HG03521 (cell line): ENCODE measurements at regions not wholly inside any gene's neighbourhood (a gene's known extent, or its start where the extent isn't known, plus 50 kb on each side); places are given as distances from the start of the nearest gene placed in this dataset.
A peak's percentile ranks its signal among the peaks of the same experiment; 100 is the strongest.

Experiments
- ATAC-seq: cut with Tn5 transposase; IDR thresholded peaks from one replicate; pipeline ENCODE4 v1.9.1; 2021; ENCODE audit warnings: mild to moderate bottlenecking, moderate library complexity; ENCODE audit not compliant: unreplicated experiment

DNA sequence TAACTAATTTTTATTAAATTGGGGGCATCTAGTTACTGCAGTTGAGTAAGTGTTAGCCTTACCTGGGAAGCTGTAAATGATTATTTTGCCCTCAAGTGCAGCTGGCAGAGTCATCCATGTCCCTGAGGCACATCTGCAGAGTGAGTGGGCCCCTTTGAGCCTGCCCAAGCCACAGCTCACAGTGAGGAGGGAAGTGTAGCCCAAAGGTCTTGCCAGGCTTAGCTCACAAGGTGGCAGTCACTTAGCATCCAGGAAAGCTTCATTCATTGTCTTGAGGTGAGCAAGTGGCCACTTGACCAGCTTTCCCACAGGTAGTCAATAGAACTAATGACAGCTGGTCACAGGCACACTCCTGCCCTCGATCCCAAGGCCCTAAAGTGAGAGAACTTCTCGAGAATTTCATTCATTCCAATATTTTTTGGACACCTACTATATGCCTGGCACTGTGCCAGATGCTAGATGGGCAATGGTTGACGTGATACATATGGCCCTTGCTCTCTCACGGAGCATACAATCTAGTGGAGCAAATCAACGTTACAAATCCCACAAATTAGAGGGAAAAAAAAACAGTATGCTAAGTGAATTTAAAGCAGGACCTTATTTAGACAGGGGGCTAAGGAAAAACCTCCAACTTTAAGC, 163.3 kb upstream of the IL12A start:
- no peak for ATAC-seq

DNA sequence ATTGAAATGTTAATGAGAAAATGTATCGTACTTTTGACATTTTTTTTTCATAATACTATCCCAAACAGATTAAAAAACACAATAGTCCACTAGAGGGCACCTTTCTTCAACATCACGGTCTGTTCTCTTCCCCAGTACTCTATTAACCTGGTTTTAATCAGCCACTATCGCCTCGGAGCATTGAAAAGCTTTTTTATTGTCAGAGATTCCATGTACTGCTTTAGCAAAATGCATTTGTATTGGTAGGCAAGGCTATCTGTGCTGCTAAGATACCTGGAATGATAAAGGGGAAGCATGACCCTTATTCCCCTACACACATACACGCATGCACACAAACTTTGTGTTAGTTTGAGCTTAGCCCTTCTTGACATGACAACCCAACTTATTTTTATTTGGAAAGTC, 160.1 kb upstream of the IL12A start:
- peak; percentile 32 for ATAC-seq

DNA sequence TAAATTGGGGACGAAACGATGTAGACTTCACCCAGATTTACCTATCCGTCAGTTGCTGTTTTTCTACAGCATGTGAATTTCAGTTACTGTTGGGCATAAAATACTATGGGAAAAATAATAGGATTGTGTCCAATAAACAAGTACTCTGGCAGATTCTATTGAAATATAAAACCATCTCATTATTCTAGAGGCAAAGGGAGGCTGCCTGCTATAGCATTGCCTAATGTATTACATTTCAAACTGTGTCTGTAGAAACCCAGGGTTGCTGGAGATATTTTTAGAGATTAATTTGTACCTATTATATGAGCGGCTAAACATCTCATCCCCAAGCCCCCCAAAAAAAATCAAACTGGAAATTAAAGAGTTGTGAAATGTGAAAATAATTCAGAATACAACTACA, 159.6 kb upstream of the IL12A start:
- ATAC-seq, result no peak

DNA sequence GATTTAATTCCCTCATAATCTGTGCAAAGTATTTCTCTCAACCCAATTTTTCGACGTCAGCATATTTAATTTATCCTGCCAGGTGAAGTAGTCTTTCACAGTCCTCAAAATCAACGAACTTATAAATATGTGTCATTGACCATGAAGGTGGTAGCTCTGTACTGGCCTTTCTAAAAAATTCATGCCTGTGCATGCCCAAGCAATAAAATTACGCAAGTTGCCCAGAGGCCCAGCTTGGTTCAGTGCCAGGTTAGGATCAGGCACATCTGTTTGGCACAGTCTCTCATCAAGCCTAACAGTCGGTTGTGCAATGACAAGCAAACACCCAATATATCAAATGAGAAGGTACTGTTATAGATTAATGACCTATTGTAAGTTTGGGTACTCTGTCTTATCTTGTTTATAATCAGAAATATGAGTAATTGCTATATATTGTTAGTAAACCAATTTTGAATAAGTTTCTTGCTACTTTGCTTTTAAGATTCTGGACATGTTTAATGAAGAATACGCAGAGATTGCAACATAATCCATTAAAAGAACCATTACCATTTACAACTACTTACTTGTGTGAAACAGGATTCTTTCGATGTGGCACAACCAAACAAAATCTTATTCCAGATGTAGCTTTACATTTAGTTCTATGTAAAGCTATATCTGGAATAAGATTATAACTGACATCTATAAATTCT, 159.0 kb upstream of the IL12A start:
- no peak for ATAC-seq

DNA sequence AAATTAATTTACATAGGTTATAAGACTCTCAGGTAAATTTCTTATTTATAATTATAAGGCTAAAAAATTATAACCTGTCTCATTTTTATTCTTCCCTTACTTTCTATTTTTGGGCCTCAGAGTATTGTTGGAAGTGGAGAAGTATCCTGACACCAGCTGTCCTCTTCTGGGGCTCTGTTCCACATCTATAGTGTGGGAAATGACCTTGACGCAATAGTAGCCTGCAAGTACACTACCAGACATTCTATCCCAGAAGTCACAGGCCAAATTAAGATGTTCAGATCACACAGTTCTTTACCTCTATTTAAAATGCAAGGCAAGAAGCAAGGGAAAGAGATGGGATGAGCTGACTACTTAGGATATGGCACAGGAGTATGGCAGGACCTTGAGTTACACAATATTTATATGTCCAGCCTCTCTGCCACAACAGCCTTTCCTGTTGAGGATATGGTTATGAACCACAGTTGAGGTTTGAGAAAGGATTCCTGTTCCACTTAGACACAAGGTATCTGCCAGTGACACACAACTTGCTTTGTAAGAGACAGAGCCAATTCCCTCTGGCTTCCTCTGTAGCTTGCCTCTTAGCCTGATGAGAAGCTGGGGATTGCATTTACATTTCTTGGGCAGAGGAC, 158.0 kb upstream of the IL12A start:
- no peak for ATAC-seq

DNA sequence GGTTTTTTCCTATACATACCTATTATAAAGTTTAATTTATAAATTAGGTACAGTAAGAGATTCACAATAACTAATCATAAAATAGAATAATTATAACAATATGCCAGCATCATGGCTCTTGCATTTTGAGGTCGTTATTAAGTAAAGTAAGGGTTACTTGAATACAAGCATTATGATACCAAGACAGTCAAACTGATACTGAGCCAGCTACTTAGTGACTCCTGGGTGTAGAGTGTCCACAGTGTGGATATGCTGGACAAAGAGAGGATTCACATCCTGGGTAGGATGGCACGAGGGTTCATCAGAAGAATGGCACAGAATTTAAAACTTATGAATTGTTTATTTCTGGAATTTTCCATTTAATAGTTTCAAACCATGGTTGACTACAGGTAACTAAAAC, 157.2 kb upstream of the IL12A start:
- no peak for ATAC-seq

DNA sequence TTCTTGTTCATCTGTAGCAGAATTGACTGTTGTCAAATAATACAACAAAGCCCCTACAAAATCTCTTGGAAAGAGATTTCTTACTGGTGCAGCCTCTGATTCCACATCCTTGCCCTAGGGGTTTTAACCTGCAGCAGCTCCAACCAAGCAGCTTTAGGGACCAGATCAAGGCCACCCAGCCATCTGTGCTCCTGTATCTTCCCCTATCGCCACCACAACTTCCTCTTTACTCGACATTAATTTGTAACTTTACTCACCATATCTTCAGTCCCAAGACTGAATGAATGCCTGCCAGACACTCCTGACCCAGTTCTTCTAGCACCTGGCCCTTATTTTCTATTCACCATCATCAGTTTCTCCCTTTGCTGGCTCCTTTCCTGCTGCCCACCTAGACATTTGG, 156.6 kb upstream of the IL12A start:
- ATAC-seq, result peak; percentile 89

DNA sequence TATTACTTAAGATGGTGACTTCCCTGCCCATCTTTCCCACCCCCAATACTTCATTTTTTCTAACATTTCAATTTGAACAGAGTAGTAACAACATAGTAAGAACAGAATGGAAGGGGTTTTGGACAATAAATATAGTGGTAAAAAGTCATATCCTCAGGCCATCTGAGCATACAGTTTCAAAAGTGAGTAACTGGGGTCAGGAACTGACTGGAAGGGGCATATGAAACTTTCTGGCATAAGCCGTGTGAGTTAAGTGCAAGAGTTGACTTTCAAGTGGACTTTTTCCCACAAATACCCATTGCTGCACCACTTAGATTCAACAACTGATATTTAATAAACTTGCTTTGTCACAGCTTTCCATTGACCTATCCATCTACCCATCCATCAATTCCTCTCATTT, 153.5 kb upstream of the IL12A start:
- ATAC-seq, result no peak

DNA sequence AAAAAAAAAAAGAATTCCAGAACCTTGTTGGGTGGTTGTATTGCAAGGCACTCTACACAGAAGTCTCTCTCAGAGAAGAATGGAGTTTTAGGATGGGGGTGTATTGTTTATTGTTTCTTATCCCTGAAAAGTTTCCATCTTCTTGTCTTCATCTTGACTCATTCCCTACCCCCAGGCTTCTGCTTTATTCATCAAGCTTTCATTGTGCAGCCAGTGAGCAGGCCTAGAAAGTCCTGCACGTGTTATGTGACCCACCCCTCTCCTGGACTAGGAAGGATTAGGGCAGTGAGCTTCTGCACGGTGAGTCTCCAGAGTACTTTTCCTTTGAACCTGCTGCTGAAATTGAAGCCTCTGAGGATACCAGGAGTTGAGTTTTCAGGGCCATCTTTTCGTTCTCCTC, 150.9 kb upstream of the IL12A start:
- no peak for ATAC-seq

DNA sequence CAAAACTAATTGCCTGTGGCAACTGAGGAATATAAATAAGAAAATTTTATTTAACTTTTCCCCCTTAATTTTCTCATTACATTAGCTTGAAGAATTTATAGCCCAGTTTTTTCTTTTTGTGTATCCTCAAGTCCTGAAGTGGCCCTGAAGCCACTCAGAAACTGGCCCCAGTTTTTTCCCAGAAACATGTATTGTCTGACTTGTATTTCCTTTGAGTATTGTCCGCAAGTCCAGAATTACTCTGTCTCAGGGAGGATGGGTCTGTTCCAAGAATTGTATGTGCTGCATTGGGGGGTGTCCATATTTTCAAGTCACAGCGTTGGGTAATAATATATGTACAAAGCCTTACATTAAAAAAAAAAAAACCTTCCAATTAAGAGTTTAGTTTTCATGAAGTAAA, 149.7 kb upstream of the IL12A start:
- no peak for ATAC-seq

DNA sequence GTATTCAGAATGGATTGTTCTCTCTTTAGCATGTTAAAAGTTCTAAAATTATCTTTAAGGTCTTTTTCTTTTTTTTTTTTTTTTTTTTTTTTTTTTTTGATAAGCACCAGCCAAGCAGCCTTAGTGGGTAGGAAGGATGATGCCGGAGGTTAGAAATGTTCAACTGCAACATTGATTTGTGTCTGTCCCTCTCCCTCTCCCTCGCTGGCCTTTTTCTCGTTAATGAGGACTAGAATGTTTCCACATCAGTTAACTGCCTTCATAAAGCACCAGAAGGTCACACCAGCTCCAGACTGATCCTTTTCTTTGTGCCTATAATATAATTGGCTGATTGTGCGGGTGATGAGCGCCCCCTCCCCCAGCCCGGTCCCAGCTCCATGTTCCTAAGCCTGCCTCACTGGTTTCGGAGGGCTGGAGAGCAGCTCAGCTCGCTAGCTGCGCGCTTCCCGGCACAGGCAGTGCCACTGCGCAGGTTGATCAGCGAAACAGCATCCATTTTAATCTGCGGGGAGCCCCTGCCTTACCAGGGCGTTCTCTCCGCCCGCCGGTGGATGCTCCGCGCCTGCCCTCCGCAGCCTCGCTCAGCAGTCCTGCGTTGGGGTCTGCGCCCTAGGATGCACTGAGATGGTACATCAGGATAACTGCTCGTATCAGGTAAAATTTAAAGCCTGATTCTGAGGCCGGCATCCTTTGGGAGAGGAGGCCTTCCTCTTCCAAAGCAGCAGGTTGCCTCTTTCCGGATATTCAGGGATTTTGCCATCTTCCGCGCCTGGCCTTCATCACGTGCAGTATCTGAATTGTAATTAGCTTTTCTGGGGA, 148.9 kb upstream of the IL12A start, which contains the start of gene SCHIP1:
Gene SCHIP1 (plus strand): TSS at position 301 of the 819 bp plus-strand sequence.
- no peak for ATAC-seq

DNA sequence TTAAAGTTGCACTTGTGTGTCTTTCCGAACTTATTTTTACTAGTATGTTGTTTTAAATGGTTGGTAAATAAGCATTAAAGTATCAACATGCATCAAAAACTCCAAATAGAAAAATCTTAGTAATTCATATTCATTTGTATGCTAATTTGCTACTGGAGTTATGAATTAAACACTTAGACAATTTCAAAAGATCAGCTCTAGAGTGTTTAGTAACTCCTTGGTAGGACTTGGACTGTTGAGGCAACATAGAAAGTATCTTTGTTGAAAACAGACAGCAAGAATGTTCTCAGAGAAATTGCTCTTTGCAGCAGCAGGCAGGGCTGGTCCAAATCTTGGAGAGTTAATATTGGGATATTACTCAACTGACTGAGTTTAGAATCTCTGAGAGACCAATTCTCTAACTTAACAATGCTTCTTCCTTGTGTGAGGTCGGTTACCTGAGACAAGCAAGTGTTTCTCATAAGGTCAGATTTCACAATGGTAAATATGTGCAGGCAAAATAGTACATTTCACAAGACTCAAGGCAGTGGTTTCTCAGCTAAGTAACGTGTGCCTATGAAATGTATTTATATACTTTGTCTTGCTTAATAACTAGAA, 147.8 kb upstream of the IL12A start:
- no peak for ATAC-seq

DNA sequence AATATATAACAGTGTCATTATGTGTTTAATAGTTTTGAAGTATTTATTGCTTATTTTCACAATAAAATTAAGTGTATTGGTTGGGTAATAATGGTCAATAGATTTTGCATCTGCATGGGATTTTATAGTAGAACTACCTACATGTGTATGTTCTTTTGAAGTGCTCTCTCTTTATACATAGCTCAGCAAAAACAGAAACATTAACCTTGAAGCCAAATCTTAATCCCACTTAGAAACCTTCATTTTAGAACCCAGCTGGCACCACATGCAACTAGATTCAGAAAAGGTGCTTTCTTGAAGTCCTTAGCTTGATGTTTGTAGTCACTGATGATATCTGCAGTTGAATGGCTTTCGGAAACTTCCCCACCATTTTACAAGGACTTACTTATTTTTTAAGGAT, 146.9 kb upstream of the IL12A start:
- ATAC-seq, result no peak

DNA sequence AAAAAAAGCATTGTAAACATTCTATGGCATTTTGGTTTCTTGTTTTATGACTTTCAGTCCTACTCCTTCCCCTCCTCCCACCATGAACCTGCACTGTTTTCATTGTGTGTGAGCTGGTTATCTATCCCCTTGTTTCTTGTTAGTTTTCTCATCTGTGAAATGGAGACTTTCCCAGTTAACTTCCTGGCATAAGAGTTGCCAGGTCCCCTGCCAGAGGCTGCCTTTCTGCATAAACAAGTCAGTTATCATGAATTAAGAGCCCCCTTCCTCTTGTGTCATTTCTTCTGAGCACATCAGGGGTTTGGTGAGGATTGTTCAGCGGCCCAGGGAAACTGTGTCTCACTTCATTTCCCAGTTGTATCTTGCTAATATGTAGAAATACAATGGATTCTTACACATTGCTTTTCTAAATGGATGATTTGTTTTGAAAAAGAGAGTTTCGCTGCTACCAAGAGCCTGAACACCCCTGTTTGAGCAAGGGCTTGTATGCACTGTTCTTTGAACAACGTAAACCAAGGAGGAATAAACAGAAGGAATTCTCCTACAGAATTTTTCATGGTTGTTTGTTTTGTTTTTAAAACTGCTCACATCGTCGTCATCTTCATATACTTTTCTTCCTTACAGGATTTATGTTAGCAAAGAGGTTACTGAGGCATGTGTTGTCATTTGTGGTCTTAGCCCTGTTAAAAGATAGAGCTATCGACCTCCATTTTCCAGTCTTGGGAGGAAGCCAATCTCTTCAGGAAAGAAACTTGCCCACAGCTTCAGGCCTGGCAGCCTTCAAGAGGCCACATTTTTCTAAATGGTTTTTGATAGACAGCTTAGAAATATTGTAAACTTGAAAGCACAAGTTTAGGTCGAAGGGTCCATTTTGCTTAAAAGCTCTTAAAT, 144.6 kb upstream of the IL12A start:
- ATAC-seq, result no peak

DNA sequence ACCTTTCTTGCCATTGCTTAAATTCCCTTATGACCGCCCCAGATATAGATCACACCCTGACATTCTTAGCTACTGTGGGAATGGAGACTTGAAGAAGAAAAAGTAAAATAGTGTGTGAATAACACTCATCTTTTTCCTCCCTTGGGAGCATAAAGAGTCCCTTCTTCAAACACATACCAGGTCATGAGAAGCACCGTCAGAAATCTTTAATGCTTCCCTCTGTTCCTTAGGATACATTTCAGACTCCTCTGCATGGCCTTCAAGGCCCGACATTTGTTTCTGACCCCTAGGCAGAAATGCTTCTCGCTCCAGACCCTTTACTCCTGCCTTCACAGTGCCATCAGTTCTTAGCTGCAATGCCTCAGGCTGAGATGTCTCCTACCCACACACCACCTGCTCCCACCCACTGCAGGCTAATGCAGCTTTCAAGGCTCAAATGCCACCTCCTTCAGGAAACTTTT, 143.8 kb upstream of the IL12A start:
- no peak for ATAC-seq

DNA sequence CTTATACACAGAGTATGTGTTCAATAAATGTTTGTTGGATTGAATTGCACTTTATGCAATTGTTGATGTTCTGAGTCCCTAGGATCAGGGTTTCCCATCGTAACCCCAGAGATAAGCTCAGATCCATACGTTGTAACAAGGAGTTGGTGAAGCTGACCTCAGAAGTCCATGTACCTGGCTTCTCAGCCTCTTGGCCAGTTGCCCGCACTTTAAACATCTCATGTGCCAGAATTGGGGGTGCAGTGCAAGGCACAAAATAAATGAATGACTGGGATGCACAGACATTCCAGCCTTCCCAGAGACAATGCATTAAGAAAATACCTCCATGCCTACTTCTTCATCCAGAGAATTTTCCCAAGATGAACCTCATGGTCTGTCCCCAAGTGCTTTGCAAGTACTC, 142.9 kb upstream of the IL12A start:
- no peak for ATAC-seq

DNA sequence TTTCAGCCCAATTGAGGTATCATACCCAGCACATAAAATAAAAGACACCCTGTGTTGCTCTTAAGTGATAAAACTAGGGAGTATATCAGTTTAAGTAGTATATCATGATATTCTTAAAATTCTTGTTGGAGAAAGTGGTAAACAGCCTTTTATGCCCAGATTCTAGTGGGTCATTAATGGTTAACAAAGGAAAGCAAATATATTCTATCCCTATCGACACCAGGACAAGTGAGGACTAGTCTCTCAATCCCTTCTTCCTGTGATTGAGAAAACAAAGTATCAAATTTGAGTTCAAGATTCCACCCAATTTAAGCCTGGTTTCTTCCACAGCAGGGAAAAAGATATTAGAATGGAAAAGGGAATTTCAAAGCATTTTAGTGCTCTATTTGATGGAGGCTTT, 142.4 kb upstream of the IL12A start:
- no peak for ATAC-seq

DNA sequence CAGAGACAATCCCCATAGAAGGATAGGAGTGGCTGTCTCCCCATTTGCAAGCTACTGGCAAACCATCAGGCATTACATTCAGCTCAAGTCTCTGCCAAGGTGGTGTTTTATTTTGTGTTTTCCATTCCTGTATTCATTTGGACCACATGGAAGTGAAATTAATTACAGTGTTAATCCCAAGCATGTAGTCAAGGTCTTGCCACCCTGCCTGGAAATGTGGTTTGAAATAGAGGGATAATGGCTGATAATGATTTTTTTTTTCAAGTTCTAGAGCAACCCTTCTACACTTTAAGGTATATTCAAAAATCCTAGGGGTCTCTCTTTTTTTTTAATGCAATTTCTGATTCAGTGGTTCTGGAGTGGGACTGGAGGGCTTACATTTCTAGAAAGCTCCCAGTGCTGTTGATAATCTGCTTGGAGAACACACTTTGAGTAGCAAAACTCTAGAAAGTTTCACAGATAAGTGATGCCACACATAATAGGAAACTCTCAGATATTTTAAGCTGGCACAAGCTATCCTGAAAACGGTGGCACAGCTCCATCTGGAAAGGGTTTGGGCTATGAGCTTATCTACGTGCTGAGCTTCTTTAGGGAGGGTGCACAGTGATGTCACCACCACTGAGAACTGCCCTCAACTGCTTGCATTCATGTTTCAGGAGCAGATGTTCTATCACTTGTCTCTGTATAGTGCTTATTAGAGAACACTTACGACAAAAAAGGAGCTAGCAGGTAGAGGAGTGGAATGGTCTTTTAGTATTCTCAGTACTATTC, 140.1 kb upstream of the IL12A start:
- ATAC-seq, result no peak

DNA sequence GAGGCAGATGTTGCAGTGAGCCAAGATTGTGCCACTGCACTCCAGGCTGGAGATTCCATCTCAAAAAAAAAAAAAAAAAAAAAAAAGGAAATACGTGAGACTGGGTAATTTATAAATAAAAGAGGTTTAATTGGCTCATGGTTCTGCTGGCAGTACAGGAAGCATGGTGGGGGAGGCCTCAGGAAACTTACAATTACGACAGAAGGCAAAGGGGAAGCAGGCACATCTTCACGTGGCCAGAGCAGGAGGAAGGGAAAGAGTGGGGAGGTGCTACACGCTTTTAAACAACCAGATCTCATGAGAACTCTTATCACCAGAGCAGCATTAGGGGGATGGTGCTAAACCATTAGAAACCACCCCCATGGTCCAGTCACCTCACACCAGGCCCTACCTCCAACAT, 138.2 kb upstream of the IL12A start:
- ATAC-seq, result no peak
